Glomerular endothelial cell (primary cell): ENCODE measurements at regions not wholly inside any gene's neighbourhood (a gene's known extent, or its start where the extent isn't known, plus 50 kb on each side); places are given as distances from the start of the nearest gene placed in this dataset.
"Not testable (repeated sequence)": the region's sequence is repeated elsewhere in the genome, so short reads cannot be mapped to it uniquely, and the experiment has no call there.

Experiments used
- DNase-seq: peaks from one replicate; pipeline ENCODE4 v3.0.0-alpha.2; 2011; ENCODE audit warnings: low read depth, low spot score; ENCODE audit errors: extremely low read depth

DNA sequence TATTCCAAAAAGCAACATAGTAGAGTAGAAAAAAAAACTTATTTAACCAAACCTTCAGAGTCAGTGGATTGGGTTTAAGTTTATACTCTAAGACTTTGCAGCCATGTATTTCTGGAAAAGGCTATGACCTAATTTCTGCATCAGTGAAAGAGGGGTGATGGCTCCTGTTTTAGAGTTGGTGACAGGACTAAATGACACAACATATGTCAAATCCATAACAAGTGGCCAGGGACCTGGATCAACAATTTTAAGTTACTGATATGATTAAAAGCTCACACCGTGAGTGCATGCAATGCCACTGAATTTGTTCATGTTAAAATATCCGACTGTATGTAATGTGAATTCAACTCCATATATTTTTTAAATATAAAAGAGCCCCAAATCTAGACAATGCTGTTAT lies 390.6 kb downstream of the TNS3 start:
- DNase-seq, result no peak

DNA sequence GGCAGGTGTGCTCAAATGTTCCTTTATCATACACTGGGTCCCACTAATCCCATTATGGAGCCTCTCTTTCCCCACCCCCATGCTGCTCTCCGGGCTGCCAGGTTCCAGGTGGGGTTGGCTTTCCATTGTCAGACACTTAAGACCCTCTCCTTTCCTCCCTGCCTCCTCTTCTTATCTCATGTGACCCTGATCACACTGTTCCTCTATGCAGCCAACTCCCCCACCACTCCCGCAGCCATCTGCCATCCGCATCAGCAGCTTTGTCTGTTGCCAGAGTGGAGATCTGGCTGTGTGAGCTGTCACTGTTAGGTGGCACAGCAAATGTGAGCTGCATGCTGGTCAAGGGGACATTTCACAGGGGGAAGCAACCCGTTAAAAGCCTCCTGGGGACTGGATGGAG lies 391.4 kb downstream of the TNS3 start:
- no peak for DNase-seq

DNA sequence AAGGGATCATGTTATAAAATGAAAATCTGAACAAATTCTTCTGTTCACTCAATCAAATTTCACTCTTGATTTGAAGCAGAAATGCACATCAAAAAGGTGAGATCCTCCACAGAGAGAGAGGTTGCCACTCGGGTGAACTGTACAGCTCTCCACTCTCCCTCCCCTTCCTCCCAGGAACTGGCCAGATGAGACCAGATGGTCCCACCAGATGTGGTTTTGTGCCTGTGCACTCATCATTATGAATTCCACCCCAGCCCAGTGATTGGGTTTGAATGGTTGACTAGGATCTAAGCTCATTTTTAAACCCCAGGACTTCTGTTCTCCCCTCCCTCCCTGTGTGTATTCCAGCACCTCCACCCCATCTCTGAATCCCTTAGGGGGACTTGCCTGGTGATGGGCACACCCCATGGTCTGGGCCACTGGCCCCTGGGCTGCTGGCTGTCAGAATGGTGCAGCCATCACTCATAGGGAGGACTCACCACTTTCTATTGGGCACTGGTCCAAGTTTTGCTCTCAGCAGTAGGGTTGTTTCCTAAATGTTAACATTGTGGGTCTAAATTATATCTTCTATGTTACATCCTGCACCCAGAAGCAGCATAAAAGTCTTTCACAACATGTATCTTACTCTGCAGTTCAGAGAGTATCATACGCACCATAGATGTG lies 393.1 kb downstream of the TNS3 start:
- DNase-seq, result no peak

GRCh38 chr7:47188136-47188535 lies 393.8 kb downstream of the TNS3 start:
- DNase-seq, result no peak

- DNase-seq, result no peak
Measured at GRCh38 chr7:47186316-47186715, 395.6 kb downstream of the TNS3 start.

DNA sequence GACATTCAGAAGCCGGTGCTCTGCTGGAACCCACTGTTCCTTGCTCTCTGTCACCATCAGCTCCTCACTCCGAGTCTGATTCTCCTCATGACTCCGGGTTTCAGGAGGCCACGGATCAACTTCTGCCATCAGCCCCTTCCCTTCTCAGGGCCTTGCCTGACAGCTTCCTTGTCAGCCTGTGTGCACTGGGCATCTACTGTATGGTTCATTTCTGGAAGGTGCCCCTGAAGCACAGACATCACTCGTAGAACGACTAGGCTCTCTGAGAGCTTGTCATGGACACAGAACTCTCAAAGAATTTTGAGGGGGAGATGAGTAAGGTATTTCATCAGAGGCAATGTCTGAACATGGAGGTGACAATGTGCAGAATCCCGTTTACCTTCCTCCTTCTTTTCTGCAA lies 396.1 kb downstream of the TNS3 start:
- no peak for DNase-seq

GRCh38 chr7:47185170-47185569 lies 396.7 kb downstream of the TNS3 start:
- DNase-seq, result no peak

DNA sequence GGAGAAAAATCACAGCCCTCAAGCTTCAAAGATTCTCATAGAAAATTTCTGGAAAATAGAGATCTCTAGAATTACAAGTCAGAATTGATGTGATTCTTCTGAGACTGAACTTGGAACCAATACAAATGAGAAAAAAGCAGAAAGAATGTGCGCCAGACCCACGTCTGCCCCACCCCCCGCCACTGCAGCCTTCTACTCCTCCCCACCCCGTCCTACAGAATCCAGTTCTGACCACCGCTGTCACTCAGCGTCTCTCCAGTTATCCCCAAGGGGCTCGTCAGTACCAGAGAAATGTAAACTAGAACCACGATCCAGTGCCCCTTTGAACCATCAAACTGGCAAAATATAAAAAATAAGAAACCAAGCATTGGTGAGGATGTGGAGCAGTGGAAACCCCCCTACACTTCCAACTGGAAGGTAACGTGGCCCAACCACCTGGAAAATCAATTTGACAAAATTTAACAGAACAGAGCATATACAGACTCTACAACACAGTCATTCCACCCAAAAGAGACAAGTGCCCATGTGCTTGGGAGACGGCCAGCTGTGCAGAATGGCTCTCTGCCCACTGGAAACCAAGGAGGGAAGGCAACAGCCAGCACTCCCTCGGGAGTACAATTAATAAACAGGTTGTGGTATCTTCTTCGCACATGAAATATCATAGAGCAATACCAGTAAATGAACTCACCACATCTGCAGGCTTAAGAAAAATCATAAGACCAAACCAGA lies 397.9 kb downstream of the TNS3 start:
- DNase-seq, result no peak

DNA sequence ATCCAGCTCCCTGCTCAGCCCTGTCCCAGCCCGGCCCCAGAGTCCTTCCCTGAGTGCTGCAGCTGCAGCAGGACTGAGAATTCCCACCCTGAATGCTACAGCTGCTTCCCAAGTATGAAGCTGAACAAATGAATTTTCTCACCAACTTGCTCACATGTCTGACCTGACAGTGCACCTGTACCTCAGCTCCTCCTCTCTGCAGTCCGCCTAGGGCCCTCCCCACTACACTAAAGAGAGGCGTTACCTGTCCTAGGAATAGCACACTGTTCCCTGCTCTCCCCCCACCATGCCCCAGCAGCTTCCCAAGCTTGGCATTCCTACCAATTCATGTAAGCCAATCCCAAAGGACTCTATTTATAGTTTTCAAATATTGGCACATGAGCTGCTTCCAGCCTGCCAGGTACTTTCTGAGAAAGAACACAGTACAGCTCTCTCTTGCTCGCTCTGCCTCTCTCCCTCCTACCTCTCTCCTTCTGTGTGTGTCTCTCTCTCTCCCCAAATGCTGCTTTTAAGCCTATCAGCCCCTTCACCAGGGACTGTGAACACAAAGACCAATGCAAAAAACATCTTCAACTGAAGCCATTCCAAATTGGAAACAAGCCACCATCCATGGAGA lies 400.1 kb downstream of the TNS3 start:
- DNase-seq, result no peak

DNA sequence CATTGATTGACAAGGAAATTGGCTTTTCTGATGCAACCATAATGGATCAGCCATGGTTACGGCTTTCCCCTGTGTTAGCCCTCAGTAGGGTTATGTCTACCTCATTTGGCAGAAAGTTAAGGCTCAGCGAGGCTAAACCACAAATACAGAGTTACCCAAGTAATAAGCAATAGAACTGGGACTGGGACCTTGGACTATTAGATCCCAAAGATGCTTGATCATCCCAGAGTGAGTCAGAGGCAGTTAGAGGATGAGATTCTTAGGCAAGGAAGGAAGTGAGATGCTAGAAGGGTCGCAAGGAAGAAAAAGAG lies 401.4 kb downstream of the TNS3 start:
- no peak for DNase-seq

DNA sequence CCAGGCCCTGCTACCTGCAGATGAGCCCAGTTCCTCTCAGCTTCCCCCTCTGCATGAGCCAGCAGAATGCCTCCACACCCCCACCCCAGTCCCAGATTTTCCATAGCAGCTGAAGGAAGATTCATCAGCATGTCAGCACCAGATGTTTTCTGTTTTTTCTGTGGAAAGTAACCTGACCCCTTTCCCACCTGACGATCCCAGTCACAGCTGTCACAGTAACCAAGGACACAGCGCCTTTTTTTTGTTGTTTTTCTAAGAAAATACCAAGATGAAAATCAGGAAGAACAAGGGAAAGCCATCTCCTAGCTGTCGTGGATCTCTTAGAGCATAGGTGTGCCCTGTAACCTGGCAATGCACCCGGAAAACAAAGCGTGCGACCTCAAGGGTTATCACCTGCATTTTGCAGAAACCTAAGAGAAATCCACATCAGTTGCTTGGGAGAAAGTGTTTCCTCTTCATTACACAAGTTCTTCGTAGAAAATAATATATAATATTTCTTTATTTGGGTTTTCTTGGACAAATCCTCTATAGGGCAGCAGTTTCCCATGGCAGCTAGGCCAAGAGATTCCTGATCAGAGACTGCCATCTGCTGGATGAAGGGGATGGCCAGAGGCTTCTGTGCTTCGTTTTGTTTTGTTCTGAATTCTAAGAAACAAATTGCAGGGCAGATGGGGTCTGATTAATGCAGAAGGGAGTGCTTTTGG lies 401.9 kb downstream of the TNS3 start:
- peak; percentile 39 for DNase-seq

DNA sequence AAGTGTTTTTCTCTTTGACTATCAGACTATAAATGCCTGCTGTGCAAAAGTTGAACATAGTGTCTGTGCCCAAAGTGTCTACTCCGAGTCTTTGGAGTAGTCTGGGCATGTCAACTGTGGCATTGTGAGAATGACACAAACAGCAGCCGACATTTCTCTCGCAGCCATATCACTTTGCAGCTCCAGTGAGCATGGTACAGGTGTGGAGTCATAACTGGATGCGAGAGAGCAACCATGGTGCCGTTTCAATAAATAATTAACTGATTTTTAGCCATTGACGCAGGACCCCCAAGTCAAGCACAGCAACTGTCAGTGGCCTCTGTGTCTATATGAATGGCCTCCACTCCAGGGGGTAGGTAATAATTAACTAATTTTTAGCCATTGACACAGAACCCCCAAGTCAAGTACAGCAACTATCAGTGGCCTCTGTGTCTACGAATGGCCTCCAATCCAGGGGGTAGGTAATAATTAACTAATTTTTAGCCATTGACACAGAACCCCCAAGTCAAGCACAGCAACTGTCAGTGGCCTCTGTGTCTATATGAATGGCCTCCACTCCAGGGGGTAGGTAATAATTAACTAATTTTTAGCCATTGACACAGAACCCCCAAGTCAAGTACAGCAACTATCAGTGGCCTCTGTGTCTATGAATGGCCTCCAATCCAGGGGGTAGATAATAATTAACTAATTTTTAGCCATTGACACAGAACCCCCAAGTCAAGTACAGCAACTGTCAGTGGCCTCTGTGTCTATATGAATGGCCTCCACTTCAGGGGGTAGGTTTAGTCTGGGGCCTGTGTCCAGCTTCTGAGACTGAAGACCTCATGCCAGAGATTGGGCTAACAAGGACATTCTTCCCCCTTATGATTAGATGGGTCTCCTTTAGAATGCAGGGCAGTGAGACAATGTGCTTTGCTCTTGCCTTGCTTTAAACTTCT lies 409.0 kb downstream of the TNS3 start:
- not testable (repeated sequence) for DNase-seq

DNA sequence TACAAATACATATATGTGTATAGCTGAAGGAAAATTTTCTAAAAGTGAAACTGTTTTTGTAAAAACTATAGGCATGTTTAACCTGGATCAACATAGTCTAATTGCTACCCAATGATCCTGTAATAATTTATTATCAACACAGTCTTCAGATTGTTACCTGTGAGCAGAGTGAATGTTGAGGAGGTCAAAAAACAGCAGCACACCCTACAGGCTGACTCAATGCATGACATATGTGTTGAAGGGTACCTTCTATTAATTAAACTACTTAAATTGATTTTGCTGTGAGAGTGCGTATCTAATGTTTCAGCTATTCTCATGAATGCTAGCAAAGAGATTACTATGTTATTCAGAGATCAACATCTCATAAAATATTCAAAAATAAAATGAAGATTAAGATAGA lies 411.4 kb downstream of the TNS3 start:
- DNase-seq, result no peak

GRCh38 chr7:47154791-47155190 lies 427.1 kb downstream of the TNS3 start:
- DNase-seq, result no peak

DNA sequence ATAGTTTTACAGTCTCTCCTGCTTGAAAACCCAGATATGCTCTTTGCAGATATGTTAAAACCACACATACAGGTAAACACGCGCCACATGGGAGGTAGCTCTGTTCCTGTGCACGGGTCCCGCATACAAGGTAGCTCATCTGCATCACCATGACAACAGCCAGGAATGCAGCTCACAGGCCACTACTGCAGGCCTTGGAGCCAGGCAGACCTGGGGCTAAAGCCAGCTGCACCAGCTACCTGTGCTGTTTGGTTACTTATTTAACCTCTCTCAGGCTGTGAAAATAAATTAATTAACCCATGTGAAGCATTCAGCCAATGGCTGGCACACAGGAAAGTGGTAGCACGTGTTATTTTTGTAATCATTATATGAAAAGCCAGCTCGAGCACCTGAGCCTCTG lies 428.3 kb downstream of the TNS3 start:
- DNase-seq, result no peak

DNA sequence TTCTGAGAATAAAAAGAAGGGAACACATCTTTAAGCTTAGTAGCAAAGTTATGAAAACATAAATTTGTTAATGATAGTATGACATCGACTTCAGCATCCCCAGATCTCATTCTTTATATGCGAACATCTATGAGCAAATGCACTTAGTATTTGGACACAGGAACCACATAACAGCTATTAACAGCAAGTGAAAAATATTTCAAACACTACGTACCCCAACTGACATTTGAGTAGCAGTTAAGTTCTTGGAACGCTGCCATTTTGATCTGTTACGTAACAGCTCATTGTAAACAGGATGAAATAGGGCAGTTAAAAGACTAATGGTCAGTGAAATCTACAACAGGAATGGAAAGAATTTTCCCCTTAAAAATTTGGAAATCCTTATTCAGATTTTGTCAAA lies 428.9 kb downstream of the TNS3 start:
- DNase-seq, result peak; percentile 50

DNA sequence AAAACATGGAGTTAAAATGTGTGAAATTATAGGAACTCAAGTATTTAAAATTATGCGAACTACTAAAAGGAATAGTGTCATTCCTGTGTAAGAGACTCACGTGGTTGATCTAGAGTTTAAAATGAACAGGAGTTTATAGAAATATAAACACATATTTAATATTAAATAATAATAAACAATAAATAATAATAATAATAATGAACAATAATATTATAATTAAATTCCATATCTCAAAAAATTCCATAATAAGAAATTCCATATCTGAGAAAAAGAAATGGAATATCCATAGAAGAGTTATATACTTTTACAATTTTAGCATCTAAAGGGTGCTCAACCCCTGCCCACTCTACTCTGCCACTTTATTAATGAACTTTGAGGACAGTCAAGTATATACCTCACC lies 429.6 kb downstream of the TNS3 start:
- no peak for DNase-seq

GRCh38 chr7:47150497-47151260 lies 431.2 kb downstream of the TNS3 start:
- no peak for DNase-seq

GRCh38 chr7:47149971-47150370 lies 431.9 kb downstream of the TNS3 start:
- DNase-seq, result no peak
